Tibial nerve (tissue), 4 donors: ENCODE measurements at regions not wholly inside any gene's neighbourhood (a gene's known extent, or its start where the extent isn't known, plus 50 kb on each side); places are given as distances from the start of the nearest gene placed in this dataset.

Experiments used
- CTCF ChIP-seq, 5 experiments: fragments of 200-600 bp in 3 of 5; fragments of 450-650 bp in 2 of 5; sonication (generic) in 3 of 5; IDR thresholded peaks; one replicate each; pipeline ENCODE4 v1.5.1; 2016 to 2019; ENCODE audit warnings: antibody characterized with exemption in 5 of 5, mild to moderate bottlenecking in 3 of 5, moderate library complexity in 2 of 5
- EP300 ChIP-seq, 2 donors: sonication (generic); formaldehyde crosslinking; IDR thresholded peaks; one replicate each; pipeline ENCODE4 v1.6.1; 2017; ENCODE audit warnings: antibody characterized with exemption in 2 of 2, mild to moderate bottlenecking in 1 of 2
- POLR2A ChIP-seq, 2 donors: fragments of 450-650 bp; IDR thresholded peaks; one replicate each; pipeline ENCODE4 v1.6.1; 2017; ENCODE audit warnings: antibody characterized with exemption in 2 of 2, mild to moderate bottlenecking in 2 of 2, moderate library complexity in 2 of 2

- TF ChIP-seq CTCF (IDR thresholded peaks at IDR 0.05) (no peak), POLR2A (IDR thresholded peaks at IDR 0.05) (no peak), EP300 (IDR thresholded peaks at IDR 0.05) (no peak)
These were observed 139.0 kb upstream of the TNPO1 start for GRCh38 chr5:72677447-72677846.
